Activated effector memory CD4-positive, alpha-beta T cell treated with anti-CD3 and anti-CD28 coated beads, Interleukin-2, amount 50 U/mL, for 16 hours (primary cell): ENCODE measurements at regions not wholly inside any gene's neighbourhood (a gene's known extent, or its start where the extent isn't known, plus 50 kb on each side); places are given as distances from the start of the nearest gene placed in this dataset.

ENCODE experiments used
- DNase-seq: peaks from one replicate; pipeline ENCODE4 v3.0.0-alpha.2; 2020

- no peak for DNase-seq
Measured at GRCh38 chr2:180655842-180656454, 324.5 kb upstream of the UBE2E3 start.

GRCh38 chr2:180655393-180655792 is 325.0 kb upstream of the UBE2E3 start:
- no peak for DNase-seq

GRCh38 chr2:180653481-180653880 is 326.9 kb upstream of the UBE2E3 start:
- no peak for DNase-seq

- no peak for DNase-seq
Measured at GRCh38 chr2:180652794-180653193, 327.6 kb upstream of the UBE2E3 start.

GRCh38 chr2:180651596-180651995 is 328.8 kb upstream of the UBE2E3 start:
- DNase-seq: no peak

- no peak for DNase-seq
Measured at GRCh38 chr2:180647621-180648020, 332.8 kb upstream of the UBE2E3 start.

- DNase-seq: no peak
Measured at GRCh38 chr2:180647221-180647620, 333.2 kb upstream of the UBE2E3 start.

- no peak for DNase-seq
Measured at GRCh38 chr2:180646756-180647155, 333.6 kb upstream of the UBE2E3 start.

GRCh38 chr2:180644709-180645108 is 335.7 kb upstream of the UBE2E3 start:
- DNase-seq: no peak

GRCh38 chr2:180630756-180631155 is 349.6 kb upstream of the UBE2E3 start:
- DNase-seq: no peak

GRCh38 chr2:180625006-180625844 is 355.2 kb upstream of the UBE2E3 start:
- DNase-seq: no peak

GRCh38 chr2:180621941-180622918 is 358.2 kb upstream of the UBE2E3 start:
- no peak for DNase-seq

GRCh38 chr2:180621366-180621765 is 359.0 kb upstream of the UBE2E3 start:
- DNase-seq: no peak

- no peak for DNase-seq
Measured at GRCh38 chr2:180618570-180618969, 361.8 kb upstream of the UBE2E3 start.

GRCh38 chr2:180614776-180615175 is 365.6 kb upstream of the UBE2E3 start:
- no peak for DNase-seq

GRCh38 chr2:180609626-180610340 is 370.6 kb upstream of the UBE2E3 start:
- no peak for DNase-seq

GRCh38 chr2:180607514-180608049 is 372.8 kb upstream of the UBE2E3 start:
- DNase-seq: no peak

GRCh38 chr2:180604077-180604476 is 376.3 kb upstream of the UBE2E3 start:
- DNase-seq: no peak

- no peak for DNase-seq
Measured at GRCh38 chr2:180601016-180601415, 379.4 kb upstream of the UBE2E3 start.

GRCh38 chr2:180599804-180600203 is 380.6 kb upstream of the UBE2E3 start:
- DNase-seq: no peak

- DNase-seq: no peak
Measured at GRCh38 chr2:180597179-180597578, 383.2 kb upstream of the UBE2E3 start.

GRCh38 chr2:180596453-180596852 is 384.0 kb upstream of the UBE2E3 start:
- DNase-seq: no peak
